Mucosa of stomach (tissue), 1 donor: ENCODE measurements at regions not wholly inside any gene's neighbourhood (a gene's known extent, or its start where the extent isn't known, plus 50 kb on each side); places are given as distances from the start of the nearest gene placed in this dataset.

ENCODE experiments used
- H3K27me3 ChIP-seq: one replicate; pipeline ENCODE4 v1.7.0; 2013; ENCODE audit warnings: mild to moderate bottlenecking, low read length; ENCODE audit not compliant: control insufficient read depth, insufficient read depth
- H3K36me3 ChIP-seq: one replicate; pipeline ENCODE4 v1.7.0; 2013; ENCODE audit warnings: low read length; ENCODE audit not compliant: control insufficient read depth, insufficient read depth
- H3K4me1 ChIP-seq: one replicate; pipeline ENCODE4 v1.7.0; 2013; ENCODE audit warnings: mild to moderate bottlenecking, low read length; ENCODE audit not compliant: control insufficient read depth, insufficient read depth
- H3K4me3 ChIP-seq: one replicate; pipeline ENCODE4 v1.7.0; 2013; ENCODE audit warnings: low read length
- H3K9ac ChIP-seq: one replicate; pipeline ENCODE4 v1.7.0; 2013; ENCODE audit warnings: mild to moderate bottlenecking, low read length, moderate library complexity
- H3K9me3 ChIP-seq: one replicate; pipeline ENCODE4 v1.7.0; 2013; ENCODE audit warnings: mild to moderate bottlenecking, low read length, moderate library complexity; ENCODE audit not compliant: control insufficient read depth
- donor health status: Pancreatic carcinoma.

- Histone ChIP-seq H3K27me3 (no peaks in the 10 kb centered on the region), H3K36me3 (no peaks in the 10 kb centered on the region), H3K4me3 (no peak overlapping the region), H3K9ac (no peak overlapping the region), H3K9me3 (no peaks in the 10 kb centered on the region), H3K4me1 (no peaks in the 10 kb centered on the region)
Observed at GRCh38 chr12:66829660-66830325, 150.9 kb upstream of the GRIP1 start.

- Histone ChIP-seq H3K36me3 (no peaks in the 10 kb centered on the region), H3K9me3 (no peaks in the 10 kb centered on the region), H3K27me3 (no peaks in the 10 kb centered on the region), H3K4me3 (no peak overlapping the region), H3K4me1 (no peaks in the 10 kb centered on the region), H3K9ac (no peak overlapping the region)
Observed at GRCh38 chr12:66831495-66831894, 152.6 kb upstream of the GRIP1 start.

- Histone ChIP-seq H3K4me1 (no peaks in the 10 kb centered on the region), H3K9me3 (no peaks in the 10 kb centered on the region), H3K27me3 (no peaks in the 10 kb centered on the region), H3K9ac (no peak overlapping the region), H3K4me3 (no peak overlapping the region), H3K36me3 (no peaks in the 10 kb centered on the region)
Observed at GRCh38 chr12:66832997-66833396, 154.1 kb upstream of the GRIP1 start.

GRCh38 chr12:66836623-66837310 is 157.9 kb upstream of the GRIP1 start:
- H3K27me3 ChIP-seq, result no peaks in the 10 kb centered on the region
- no peaks in the 10 kb centered on the region for H3K4me1 ChIP-seq
- H3K36me3 ChIP-seq, result no peaks in the 10 kb centered on the region
- no peak overlapping the region for H3K4me3 ChIP-seq
- no peaks in the 10 kb centered on the region for H3K9me3 ChIP-seq
- H3K9ac ChIP-seq, result no peak overlapping the region

GRCh38 chr12:66837311-66837627 is 158.4 kb upstream of the GRIP1 start:
- H3K9me3 ChIP-seq, result no peaks in the 10 kb centered on the region
- no peak overlapping the region for H3K4me3 ChIP-seq
- no peaks in the 10 kb centered on the region for H3K36me3 ChIP-seq
- no peaks in the 10 kb centered on the region for H3K27me3 ChIP-seq
- H3K9ac ChIP-seq, result no peak overlapping the region
- no peaks in the 10 kb centered on the region for H3K4me1 ChIP-seq

- Histone ChIP-seq H3K4me3 (no peak overlapping the region), H3K9ac (no peak overlapping the region), H3K27me3 (no peaks in the 10 kb centered on the region), H3K4me1 (no peaks in the 10 kb centered on the region), H3K9me3 (no peaks in the 10 kb centered on the region), H3K36me3 (no peaks in the 10 kb centered on the region)
Observed at GRCh38 chr12:66838366-66838765, 159.5 kb upstream of the GRIP1 start.

GRCh38 chr12:66848967-66849366 is 170.1 kb upstream of the GRIP1 start:
- no peaks in the 10 kb centered on the region for H3K36me3 ChIP-seq
- H3K4me1 ChIP-seq, result no peaks in the 10 kb centered on the region
- no peaks in the 10 kb centered on the region for H3K9me3 ChIP-seq
- H3K4me3 ChIP-seq, result no peak overlapping the region
- H3K27me3 ChIP-seq, result no peaks in the 10 kb centered on the region
- H3K9ac ChIP-seq, result no peak overlapping the region

GRCh38 chr12:66851134-66851533 is 172.3 kb upstream of the GRIP1 start:
- Histone ChIP-seq H3K9me3 (no peaks in the 10 kb centered on the region), H3K4me1 (no peaks in the 10 kb centered on the region), H3K4me3 (no peak overlapping the region), H3K36me3 (no peaks in the 10 kb centered on the region), H3K9ac (no peak overlapping the region), H3K27me3 (no peaks in the 10 kb centered on the region)

- Histone ChIP-seq H3K4me1 (no peaks in the 10 kb centered on the region), H3K27me3 (no peaks in the 10 kb centered on the region), H3K9me3 (no peaks in the 10 kb centered on the region), H3K9ac (no peak overlapping the region), H3K36me3 (no peaks in the 10 kb centered on the region), H3K4me3 (no peak overlapping the region)
Observed at GRCh38 chr12:66852091-66852490, 173.2 kb upstream of the GRIP1 start.

GRCh38 chr12:66852765-66853164 is 173.9 kb upstream of the GRIP1 start:
- H3K9me3 ChIP-seq, result no peaks in the 10 kb centered on the region
- H3K9ac ChIP-seq, result no peak overlapping the region
- H3K27me3 ChIP-seq, result no peaks in the 10 kb centered on the region
- H3K4me3 ChIP-seq, result no peak overlapping the region
- no peaks in the 10 kb centered on the region for H3K36me3 ChIP-seq
- no peaks in the 10 kb centered on the region for H3K4me1 ChIP-seq

- H3K9me3 ChIP-seq, result no peaks in the 10 kb centered on the region
- H3K27me3 ChIP-seq, result no peaks in the 10 kb centered on the region
- no peak overlapping the region for H3K4me3 ChIP-seq
- peaks cover 14% of the 10 kb centered on the region for H3K4me1 ChIP-seq
- no peak overlapping the region for H3K9ac ChIP-seq
- H3K36me3 ChIP-seq, result no peaks in the 10 kb centered on the region
Observed at GRCh38 chr12:66859751-66860440, 181.0 kb upstream of the GRIP1 start.
